ENCODE measurements at regions not wholly inside any gene's neighbourhood (a gene's known extent, or its start where the extent isn't known, plus 50 kb on each side); places are given as distances from the start of the nearest gene placed in this dataset.

GRCh38 chr12:83958997-83959396 is 953.6 kb downstream of the SLC6A15 start:
- DNase-seq: no peak
- no peak overlapping the region for H2AFZ ChIP-seq (ENCODE audit: insufficient read depth, low read depth, low read length, poor library complexity, severe bottlenecking)
- no peaks in the 10 kb centered on the region for H3K4me1 Mint-ChIP-seq
- H4K20me1 ChIP-seq (ENCODE audit: insufficient read depth, low read length): no peaks in the 10 kb centered on the region
- no peaks in the 10 kb centered on the region for H3K9me3 ChIP-seq (replicated peaks in 1 of 2; ENCODE audit: control insufficient read depth in 1 of 2, insufficient read depth in 1 of 2, low read length in 2 of 2)
- TF ChIP-seq, protein P1, sequence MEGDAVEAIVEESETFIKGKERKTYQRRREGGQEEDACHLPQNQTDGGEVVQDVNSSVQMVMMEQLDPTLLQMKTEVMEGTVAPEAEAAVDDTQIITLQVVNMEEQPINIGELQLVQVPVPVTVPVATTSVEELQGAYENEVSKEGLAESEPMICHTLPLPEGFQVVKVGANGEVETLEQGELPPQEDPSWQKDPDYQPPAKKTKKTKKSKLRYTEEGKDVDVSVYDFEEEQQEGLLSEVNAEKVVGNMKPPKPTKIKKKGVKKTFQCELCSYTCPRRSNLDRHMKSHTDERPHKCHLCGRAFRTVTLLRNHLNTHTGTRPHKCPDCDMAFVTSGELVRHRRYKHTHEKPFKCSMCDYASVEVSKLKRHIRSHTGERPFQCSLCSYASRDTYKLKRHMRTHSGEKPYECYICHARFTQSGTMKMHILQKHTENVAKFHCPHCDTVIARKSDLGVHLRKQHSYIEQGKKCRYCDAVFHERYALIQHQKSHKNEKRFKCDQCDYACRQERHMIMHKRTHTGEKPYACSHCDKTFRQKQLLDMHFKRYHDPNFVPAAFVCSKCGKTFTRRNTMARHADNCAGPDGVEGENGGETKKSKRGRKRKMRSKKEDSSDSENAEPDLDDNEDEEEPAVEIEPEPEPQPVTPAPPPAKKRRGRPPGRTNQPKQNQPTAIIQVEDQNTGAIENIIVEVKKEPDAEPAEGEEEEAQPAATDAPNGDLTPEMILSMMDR (IDR thresholded peaks at IDR 0.05): no peak
- no peaks in the 10 kb centered on the region for H3K27me3 ChIP-seq (ENCODE audit: control insufficient read depth in 2 of 2, insufficient read depth in 2 of 2, low read length in 2 of 2)
- no peak overlapping the region for H3K4me3 Mint-ChIP-seq
- no peaks in the 10 kb centered on the region for H3K79me2 ChIP-seq (ENCODE audit: insufficient read depth, low read length)
- H3K9me3 Mint-ChIP-seq: peaks cover 0 to 3% (median 0%) of the 10 kb centered on the region in 7 donors
- H3K36me3 Mint-ChIP-seq: no peaks in the 10 kb centered on the region
- no CpG with 5 or more reads among the region's 2 CpGs for WGBS (ENCODE audit: insufficient coverage)
- H3K27ac ChIP-seq (ENCODE audit: low read depth in 1 of 2, low read length in 2 of 2): no peak overlapping the region
- H3K4me3 ChIP-seq (replicated peaks in 1 of 3; ENCODE audit: low read depth in 2 of 3, low read length in 3 of 3): no peak overlapping the region
- H3K9ac ChIP-seq (ENCODE audit: insufficient read depth, low read length, poor library complexity, severe bottlenecking): no peak overlapping the region
- H3K27ac Mint-ChIP-seq: no peak overlapping the region
- H3K27me3 Mint-ChIP-seq (ENCODE audit: low read depth in 3 of 3): no peaks in the 10 kb centered on the region
- intact Hi-C loops (cut with micrococcal nuclease): no loop called here
- H3K36me3 ChIP-seq (replicated peaks in 1 of 2; ENCODE audit: control insufficient read depth in 1 of 2, insufficient read depth in 2 of 2, low read length in 2 of 2): no peaks in the 10 kb centered on the region
- H3K4me1 ChIP-seq (ENCODE audit: control insufficient read depth in 1 of 2, insufficient read depth in 2 of 2, low read length in 2 of 2): no peaks in the 10 kb centered on the region
- H3K4me2 ChIP-seq (replicated peaks; ENCODE audit: extremely low read depth, low read length, poor library complexity, severe bottlenecking): no peak overlapping the region

GRCh38 chr12:83954956-83955601 is 957.5 kb downstream of the SLC6A15 start:
- intact Hi-C loops (cut with micrococcal nuclease): no loop called here
- Histone ChIP-seq H3K27ac (ENCODE audit: low read depth in 1 of 2, low read length in 2 of 2) (no peak overlapping the region), H3K27me3 (ENCODE audit: control insufficient read depth in 2 of 2, insufficient read depth in 2 of 2, low read length in 2 of 2) (no peaks in the 10 kb centered on the region), H2AFZ (ENCODE audit: insufficient read depth, low read depth, low read length, poor library complexity, severe bottlenecking) (no peak overlapping the region), H3K79me2 (ENCODE audit: insufficient read depth, low read length) (no peaks in the 10 kb centered on the region), H3K9ac (ENCODE audit: insufficient read depth, low read length, poor library complexity, severe bottlenecking) (no peak overlapping the region), H3K4me1 (ENCODE audit: control insufficient read depth in 1 of 2, insufficient read depth in 2 of 2, low read length in 2 of 2) (no peaks in the 10 kb centered on the region), H3K36me3 (replicated peaks in 1 of 2; ENCODE audit: control insufficient read depth in 1 of 2, insufficient read depth in 2 of 2, low read length in 2 of 2) (no peaks in the 10 kb centered on the region), H3K9me3 (replicated peaks in 1 of 2; ENCODE audit: control insufficient read depth in 1 of 2, insufficient read depth in 1 of 2, low read length in 2 of 2) (no peaks in the 10 kb centered on the region), H3K4me2 (replicated peaks; ENCODE audit: extremely low read depth, low read length, poor library complexity, severe bottlenecking) (no peak overlapping the region), H4K20me1 (ENCODE audit: insufficient read depth, low read length) (no peaks in the 10 kb centered on the region), H3K4me3 (replicated peaks in 1 of 3; ENCODE audit: low read depth in 2 of 3, low read length in 3 of 3) (no peak overlapping the region)
- Mint-ChIP-seq H3K9me3 (peaks cover 0 to 2% (median 0%) of the 10 kb centered on the region in 7 donors), H3K27me3 (ENCODE audit: low read depth in 3 of 3) (no peaks in the 10 kb centered on the region), H3K4me1 (no peaks in the 10 kb centered on the region), H3K27ac (no peak overlapping the region), H3K4me3 (no peak overlapping the region), H3K36me3 (no peaks in the 10 kb centered on the region)
- TF ChIP-seq, protein P1 (IDR thresholded peaks at IDR 0.05): no peak
- 76% methylated on average over 3 of the region's 3 CpGs for WGBS (ENCODE audit: insufficient coverage)
- DNase-seq: no peak

Measured in CD14-positive monocyte (primary cell).